ENCODE measurements at regions not wholly inside any gene's neighbourhood (a gene's known extent, or its start where the extent isn't known, plus 50 kb on each side); places are given as distances from the start of the nearest gene placed in this dataset.

- no peak overlapping the region for H3K4me3 Mint-ChIP-seq
- H3K36me3 Mint-ChIP-seq (ENCODE audit: low read depth), result no peaks in the 10 kb centered on the region
- DNase-seq (no peak), ATAC-seq (no peak)
- no peak overlapping the region for H3K27ac Mint-ChIP-seq
- no peaks in the 10 kb centered on the region for H3K4me1 Mint-ChIP-seq
- H3K27me3 Mint-ChIP-seq, result no peaks in the 10 kb centered on the region
- peaks cover 9% of the 10 kb centered on the region for H3K9me3 Mint-ChIP-seq
These were observed 196.2 kb downstream of the PAX1 start for GRCh38 chr20:21901470-21902275.

DNA sequence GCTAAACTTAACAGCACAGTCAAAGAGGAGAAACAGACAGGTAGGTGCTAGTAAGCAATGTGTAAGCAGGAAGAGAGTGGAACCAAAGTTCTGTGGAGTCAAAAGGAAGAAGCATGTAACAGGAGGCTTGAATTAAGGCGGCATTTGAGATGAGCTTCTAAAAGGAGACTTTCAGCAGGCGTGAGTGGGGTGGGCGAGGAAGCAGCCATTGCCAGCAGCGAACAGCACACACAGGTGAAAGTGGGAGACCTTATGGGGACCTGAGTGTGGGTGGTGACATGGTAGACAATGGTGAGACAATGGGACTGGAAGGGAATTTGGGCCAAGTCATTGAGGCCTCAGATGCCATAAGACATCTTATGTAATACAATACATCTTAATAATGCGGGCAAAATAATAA, 195.0 kb downstream of the PAX1 start:
- no peak overlapping the region for H3K27ac Mint-ChIP-seq
- peaks cover 13% of the 10 kb centered on the region for H3K9me3 Mint-ChIP-seq
- H3K27me3 Mint-ChIP-seq, result no peaks in the 10 kb centered on the region
- H3K4me1 Mint-ChIP-seq, result no peaks in the 10 kb centered on the region
- DNase-seq, result no peak
- ATAC-seq, result no peak
- no peak overlapping the region for H3K4me3 Mint-ChIP-seq
- no peaks in the 10 kb centered on the region for H3K36me3 Mint-ChIP-seq (ENCODE audit: low read depth)

- no peaks in the 10 kb centered on the region for H3K27me3 Mint-ChIP-seq
- DNase-seq (no peak), ATAC-seq (no peak)
- H3K4me1 Mint-ChIP-seq, result no peaks in the 10 kb centered on the region
- peaks cover 10% of the 10 kb centered on the region for H3K9me3 Mint-ChIP-seq
- no peak overlapping the region for H3K4me3 Mint-ChIP-seq
- no peaks in the 10 kb centered on the region for H3K36me3 Mint-ChIP-seq (ENCODE audit: low read depth)
- no peak overlapping the region for H3K27ac Mint-ChIP-seq
These were observed 169.5 kb downstream of the PAX1 start for GRCh38 chr20:21874921-21875320.

- H3K9me3 Mint-ChIP-seq, result peaks cover 10% of the 10 kb centered on the region
- no peaks in the 10 kb centered on the region for H3K27me3 Mint-ChIP-seq
- H3K4me1 Mint-ChIP-seq, result no peaks in the 10 kb centered on the region
- no peak overlapping the region for H3K4me3 Mint-ChIP-seq
- H3K36me3 Mint-ChIP-seq (ENCODE audit: low read depth), result no peaks in the 10 kb centered on the region
- no peak for ATAC-seq
- no peak for DNase-seq
- no peak overlapping the region for H3K27ac Mint-ChIP-seq
These were observed 168.7 kb downstream of the PAX1 start for GRCh38 chr20:21874127-21874526.

DNA sequence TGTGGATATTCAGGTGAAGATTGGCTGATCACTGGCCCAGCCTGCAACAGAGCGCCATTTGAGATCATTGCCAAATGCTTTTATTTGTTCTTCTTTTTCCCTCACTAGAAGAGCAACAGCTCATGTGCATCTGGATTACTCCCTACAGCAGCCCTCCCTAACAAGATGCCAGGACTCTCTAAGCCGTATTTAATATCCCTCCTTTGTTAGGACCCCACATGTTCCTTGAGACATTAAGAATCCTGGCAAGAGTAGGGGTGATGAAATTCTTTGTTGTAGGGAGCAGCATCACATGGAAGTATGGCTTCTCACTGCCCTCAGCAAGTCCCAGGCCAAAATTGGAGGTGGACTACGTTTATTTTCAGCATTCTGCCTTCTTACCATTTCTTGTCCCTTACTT, 167.8 kb downstream of the PAX1 start:
- ATAC-seq (no peak), DNase-seq (no peak)
- Mint-ChIP-seq H3K27ac (no peak overlapping the region), H3K4me1 (no peaks in the 10 kb centered on the region), H3K36me3 (ENCODE audit: low read depth) (no peaks in the 10 kb centered on the region), H3K27me3 (no peaks in the 10 kb centered on the region), H3K9me3 (peaks cover 10% of the 10 kb centered on the region), H3K4me3 (no peak overlapping the region)

DNA sequence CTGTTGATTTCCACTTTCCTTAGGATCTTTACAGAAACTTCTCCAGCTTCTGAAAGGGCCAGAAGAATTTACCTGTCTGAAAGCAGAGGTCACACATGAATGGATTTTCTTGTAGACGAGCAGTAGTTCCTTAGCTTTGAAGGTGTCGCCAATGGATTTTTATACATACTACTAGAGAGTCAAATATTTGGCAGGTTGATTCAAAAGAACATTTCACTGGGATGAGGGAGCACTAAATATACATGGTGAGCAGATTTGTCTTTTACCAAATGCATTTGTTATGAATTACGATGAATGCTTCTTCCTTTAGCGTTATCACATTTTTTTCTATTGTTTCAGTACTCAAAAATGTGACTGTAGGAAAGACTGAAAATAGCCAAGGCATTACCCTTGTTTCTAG, 162.3 kb downstream of the PAX1 start:
- peaks cover 11% of the 10 kb centered on the region for H3K9me3 Mint-ChIP-seq
- H3K36me3 Mint-ChIP-seq (ENCODE audit: low read depth), result no peaks in the 10 kb centered on the region
- no peak overlapping the region for H3K4me3 Mint-ChIP-seq
- H3K4me1 Mint-ChIP-seq, result no peaks in the 10 kb centered on the region
- ATAC-seq (no peak), DNase-seq (no peak)
- no peak overlapping the region for H3K27ac Mint-ChIP-seq
- no peaks in the 10 kb centered on the region for H3K27me3 Mint-ChIP-seq

DNA sequence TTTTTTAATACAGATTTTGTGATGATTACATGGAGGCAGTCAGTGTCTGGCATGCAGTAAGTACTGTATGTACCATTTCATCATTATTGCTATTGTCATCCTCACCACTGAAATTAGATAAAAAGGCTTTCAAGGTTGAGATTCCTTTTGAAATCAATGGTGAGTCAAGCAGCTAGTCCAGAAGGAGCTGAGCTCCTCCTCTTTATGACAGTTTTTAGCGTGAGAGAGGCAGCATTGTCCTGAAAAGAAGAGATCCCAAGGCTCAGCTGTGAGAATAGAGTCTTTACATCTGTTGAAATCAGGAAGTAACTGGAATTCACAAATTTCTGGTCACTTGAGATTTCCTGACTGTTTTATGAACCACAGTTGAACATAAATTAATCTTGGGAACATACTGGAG, 161.9 kb downstream of the PAX1 start:
- Mint-ChIP-seq H3K27ac (no peak overlapping the region), H3K9me3 (peaks cover 8% of the 10 kb centered on the region), H3K36me3 (ENCODE audit: low read depth) (no peaks in the 10 kb centered on the region), H3K4me3 (no peak overlapping the region), H3K4me1 (no peaks in the 10 kb centered on the region), H3K27me3 (no peaks in the 10 kb centered on the region)
- DNase-seq, result no peak
- no peak for ATAC-seq

- DNase-seq (no peak), ATAC-seq (no peak)
- Mint-ChIP-seq H3K9me3 (peaks cover 8% of the 10 kb centered on the region), H3K36me3 (ENCODE audit: low read depth) (no peaks in the 10 kb centered on the region), H3K27me3 (no peaks in the 10 kb centered on the region), H3K4me1 (no peaks in the 10 kb centered on the region), H3K27ac (no peak overlapping the region), H3K4me3 (no peak overlapping the region)
These were observed 157.5 kb downstream of the PAX1 start for GRCh38 chr20:21862956-21863355.

GRCh38 chr20:21862259-21862946, 156.9 kb downstream of the PAX1 start:
- Mint-ChIP-seq H3K27ac (no peak overlapping the region), H3K9me3 (peaks cover 11% of the 10 kb centered on the region), H3K4me3 (no peak overlapping the region), H3K4me1 (no peaks in the 10 kb centered on the region), H3K27me3 (no peaks in the 10 kb centered on the region), H3K36me3 (ENCODE audit: low read depth) (no peaks in the 10 kb centered on the region)
- ATAC-seq, result no peak
- no peak for DNase-seq

DNA sequence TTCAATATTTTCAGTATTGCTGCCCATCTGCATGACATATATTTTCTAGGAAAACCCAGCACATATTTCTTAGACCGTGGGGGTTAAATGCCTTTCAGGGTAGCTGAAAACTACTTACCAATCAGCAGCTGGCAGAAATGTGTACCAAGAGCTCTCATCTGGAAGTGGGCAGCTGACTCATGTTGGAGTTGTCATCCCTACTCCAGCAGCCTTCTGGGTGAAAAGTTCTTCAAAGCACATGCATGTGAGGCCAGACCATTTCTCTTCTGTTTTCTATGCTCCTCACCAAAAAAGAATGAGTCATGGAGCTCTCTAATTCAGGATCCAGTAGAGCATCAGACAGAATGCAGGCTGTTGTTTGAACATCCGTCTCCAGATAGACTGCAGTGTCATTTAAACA, 135.5 kb downstream of the PAX1 start:
- DNase-seq (no peak), ATAC-seq (no peak)
- Mint-ChIP-seq H3K4me3 (no peak overlapping the region), H3K27me3 (no peaks in the 10 kb centered on the region), H3K4me1 (no peaks in the 10 kb centered on the region), H3K9me3 (peaks cover 7% of the 10 kb centered on the region), H3K27ac (no peak overlapping the region), H3K36me3 (ENCODE audit: low read depth) (no peaks in the 10 kb centered on the region)

DNA sequence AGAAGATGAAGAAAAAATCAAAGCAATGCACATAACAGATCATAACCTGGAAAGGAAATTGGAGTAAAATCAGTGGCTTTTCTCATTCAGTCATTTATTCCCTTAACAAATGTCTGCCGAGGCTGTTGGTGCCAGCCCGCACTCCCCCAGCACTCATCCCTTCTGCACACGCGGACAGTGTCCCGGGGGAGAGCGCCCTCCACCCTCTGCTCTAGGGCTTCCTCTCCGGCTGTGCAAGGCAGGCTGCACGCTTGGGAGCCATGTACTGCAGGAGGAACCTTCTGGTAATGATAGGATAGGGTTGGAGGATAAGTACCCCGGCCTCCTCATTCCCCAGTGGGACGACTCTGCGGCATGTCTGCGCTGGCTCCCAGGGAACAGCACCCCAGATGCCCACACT, 134.5 kb downstream of the PAX1 start:
- no peaks in the 10 kb centered on the region for H3K36me3 Mint-ChIP-seq (ENCODE audit: low read depth)

DNA sequence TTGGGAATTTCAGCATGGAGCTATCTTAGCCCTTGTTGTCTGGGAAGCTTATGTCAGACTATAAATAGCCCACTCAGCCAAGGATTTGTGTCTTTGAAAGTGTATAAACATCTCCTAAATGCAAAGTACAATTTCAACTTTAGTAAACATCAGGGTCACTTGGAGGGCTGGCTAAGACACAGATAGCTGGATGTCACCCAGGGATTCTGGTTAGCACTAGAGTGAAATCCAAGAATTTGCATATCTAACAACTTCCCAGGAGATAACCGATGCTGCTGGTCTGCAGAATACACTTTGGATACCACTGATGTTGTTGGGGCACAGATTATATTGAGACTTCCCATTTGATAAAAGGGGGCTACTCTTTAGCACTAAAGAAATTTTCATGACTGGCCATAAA, 130.9 kb downstream of the PAX1 start:
- no peak for ATAC-seq
- H3K4me3 Mint-ChIP-seq, result no peak overlapping the region
- H3K27ac Mint-ChIP-seq, result no peak overlapping the region
- peaks cover 4% of the 10 kb centered on the region for H3K9me3 Mint-ChIP-seq
- H3K27me3 Mint-ChIP-seq, result no peaks in the 10 kb centered on the region
- H3K36me3 Mint-ChIP-seq (ENCODE audit: low read depth), result no peaks in the 10 kb centered on the region
- no peaks in the 10 kb centered on the region for H3K4me1 Mint-ChIP-seq
- DNase-seq, result no peak

More for the DNA sequence above, 134.5 kb downstream of the PAX1 start:
- no peak for DNase-seq
- H3K27me3 Mint-ChIP-seq, result no peaks in the 10 kb centered on the region
- no peak overlapping the region for H3K27ac Mint-ChIP-seq
- peaks cover 6% of the 10 kb centered on the region for H3K9me3 Mint-ChIP-seq
- no peaks in the 10 kb centered on the region for H3K4me1 Mint-ChIP-seq
- ATAC-seq, result no peak
- no peak overlapping the region for H3K4me3 Mint-ChIP-seq

DNA sequence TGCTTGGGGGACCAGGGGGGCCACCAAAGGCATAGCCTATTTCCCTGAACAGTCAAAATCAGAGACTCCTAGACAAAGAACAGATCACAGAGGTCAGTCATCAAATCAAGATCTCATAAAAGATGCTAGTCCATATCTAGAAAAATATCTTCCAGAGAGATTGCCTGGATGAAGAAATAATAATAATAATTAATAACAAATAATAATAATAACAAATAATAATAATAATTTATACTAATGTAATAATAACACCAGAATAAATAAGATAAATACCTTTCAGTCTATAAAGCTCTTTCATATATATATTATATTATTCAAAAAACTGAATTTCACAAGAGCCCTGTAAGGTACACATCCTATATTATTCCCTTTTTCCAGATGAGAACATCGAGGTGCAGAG, 129.6 kb downstream of the PAX1 start:
- DNase-seq (no peak), ATAC-seq (no peak)
- H3K9me3 Mint-ChIP-seq, result peaks cover 4% of the 10 kb centered on the region
- no peak overlapping the region for H3K4me3 Mint-ChIP-seq
- H3K36me3 Mint-ChIP-seq (ENCODE audit: low read depth), result no peaks in the 10 kb centered on the region
- H3K4me1 Mint-ChIP-seq, result no peaks in the 10 kb centered on the region
- H3K27ac Mint-ChIP-seq, result no peak overlapping the region
- no peaks in the 10 kb centered on the region for H3K27me3 Mint-ChIP-seq

DNA sequence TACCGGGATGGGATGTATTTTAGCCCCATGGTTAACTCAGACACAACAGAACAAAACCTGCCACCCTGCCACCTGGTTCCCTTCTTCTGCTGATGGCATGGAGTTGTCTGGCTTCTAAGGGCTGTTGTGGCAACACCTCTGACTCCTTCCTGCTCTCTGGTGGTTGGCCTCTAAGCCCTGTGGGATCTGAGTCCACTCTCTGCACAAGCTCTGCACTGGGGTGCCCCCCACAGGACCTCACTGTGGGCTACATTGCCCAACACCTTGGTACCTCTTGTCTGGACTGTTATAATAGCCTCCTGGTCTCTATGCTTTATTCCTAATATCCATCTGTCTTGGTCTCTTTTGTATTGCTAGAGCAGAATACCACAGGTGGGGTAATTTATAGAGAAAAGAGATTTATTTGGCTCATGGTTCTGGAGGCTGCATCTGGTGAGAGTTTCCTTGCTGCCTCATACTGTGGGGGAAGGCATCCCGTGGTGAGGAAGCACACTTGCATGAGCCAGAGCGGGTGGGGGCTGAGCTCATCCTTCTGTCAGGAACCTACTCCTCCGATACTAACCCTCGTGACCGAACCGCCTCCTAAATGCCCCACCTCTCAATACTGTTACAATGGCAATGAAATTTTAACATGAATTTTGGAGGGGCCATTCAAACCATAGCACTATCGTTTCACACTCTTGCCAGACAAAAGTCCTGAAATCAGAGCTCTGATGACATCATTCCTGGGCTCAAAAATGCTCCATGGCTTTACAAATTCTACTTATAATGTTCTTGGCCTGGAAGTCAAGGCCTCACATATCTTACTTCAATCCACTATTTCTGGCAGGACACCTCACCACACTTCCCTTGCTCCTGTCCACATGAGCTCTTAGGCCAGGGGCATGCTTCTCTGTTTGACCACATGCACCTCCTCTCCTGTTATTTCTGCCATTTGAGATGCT, 127.2 kb downstream of the PAX1 start:
- no peaks in the 10 kb centered on the region for H3K36me3 Mint-ChIP-seq (ENCODE audit: low read depth)
- no peaks in the 10 kb centered on the region for H3K27me3 Mint-ChIP-seq
- no peak overlapping the region for H3K4me3 Mint-ChIP-seq
- H3K27ac Mint-ChIP-seq, result no peak overlapping the region
- H3K9me3 Mint-ChIP-seq, result peaks cover 9% of the 10 kb centered on the region
- ATAC-seq, result no peak
- H3K4me1 Mint-ChIP-seq, result no peaks in the 10 kb centered on the region
- no peak for DNase-seq

DNA sequence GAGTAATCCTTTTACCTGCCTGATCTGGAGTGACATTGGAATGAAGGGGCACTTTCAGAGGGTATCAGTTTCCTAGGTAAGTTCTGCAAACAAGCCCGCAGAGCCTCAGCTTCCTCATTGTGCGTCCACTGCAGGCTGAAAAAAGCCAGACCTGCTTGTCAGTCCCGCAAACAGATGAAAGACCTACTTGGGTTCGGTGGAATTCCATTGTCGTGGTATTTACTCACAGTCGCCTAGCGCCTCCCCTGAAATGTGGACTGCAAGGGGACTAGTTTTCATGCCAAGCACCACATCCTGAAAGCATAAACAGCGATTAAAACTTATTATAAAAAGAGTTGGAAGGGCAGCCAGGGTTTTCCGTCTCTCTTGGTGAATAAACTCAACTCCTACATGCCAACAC, 121.5 kb downstream of the PAX1 start:
- no peak for DNase-seq
- H3K4me1 Mint-ChIP-seq, result no peaks in the 10 kb centered on the region
- peaks cover 6% of the 10 kb centered on the region for H3K9me3 Mint-ChIP-seq
- H3K36me3 Mint-ChIP-seq (ENCODE audit: low read depth), result no peaks in the 10 kb centered on the region
- no peak overlapping the region for H3K27ac Mint-ChIP-seq
- H3K4me3 Mint-ChIP-seq, result no peak overlapping the region
- ATAC-seq, result no peak
- H3K27me3 Mint-ChIP-seq, result no peaks in the 10 kb centered on the region

Data from activated naive CD8-positive, alpha-beta T cell treated with anti-CD3 and anti-CD28 coated beads, Interleukin-2, amount 50 U/mL, for 24 hours (primary cell).